ENCODE measurements at regions not wholly inside any gene's neighbourhood (a gene's known extent, or its start where the extent isn't known, plus 50 kb on each side); places are given as distances from the start of the nearest gene placed in this dataset.
"Not testable (repeated sequence)": the region's sequence is repeated elsewhere in the genome, so short reads cannot be mapped to it uniquely, and the experiment has no call there.

GRCh38 chr16:88230276-88230966, 152.3 kb upstream of the ZNF469 start:
- H3K36me3 ChIP-seq (ENCODE audit: insufficient read depth, low read length, poor library complexity, severe bottlenecking); intact Hi-C loops (cut with micrococcal nuclease; ENCODE audit: unreplicated experiment); H3K27me3 ChIP-seq (replicated peaks; ENCODE audit: insufficient read depth, low read depth, low read length, poor library complexity); CTCF ChIA-PET; H3K4me3 ChIP-seq (ENCODE audit: low read depth, low read length, poor library complexity, severe bottlenecking); BruUV-seq (replicated peaks); H3K9me3 ChIP-seq (ENCODE audit: low read depth, low read length, poor library complexity, severe bottlenecking); H3K27ac ChIP-seq (ENCODE audit: low read depth, low read length, poor library complexity, severe bottlenecking); POLR2A ChIA-PET (ENCODE audit: low non-redundant PET); DNase-seq (ENCODE audit: low spot score); H3K4me1 ChIP-seq (ENCODE audit: insufficient read depth, low read length, poor library complexity, severe bottlenecking): not testable (repeated sequence)

- H3K4me1 ChIP-seq (ENCODE audit: insufficient read depth, low read length, poor library complexity, severe bottlenecking); DNase-seq (ENCODE audit: low spot score); H3K9me3 ChIP-seq (ENCODE audit: low read depth, low read length, poor library complexity, severe bottlenecking); intact Hi-C loops (cut with micrococcal nuclease; ENCODE audit: unreplicated experiment); H3K4me3 ChIP-seq (ENCODE audit: low read depth, low read length, poor library complexity, severe bottlenecking); H3K36me3 ChIP-seq (ENCODE audit: insufficient read depth, low read length, poor library complexity, severe bottlenecking); CTCF ChIA-PET; BruUV-seq (replicated peaks); POLR2A ChIA-PET (ENCODE audit: low non-redundant PET); H3K27me3 ChIP-seq (replicated peaks; ENCODE audit: insufficient read depth, low read depth, low read length, poor library complexity); H3K27ac ChIP-seq (ENCODE audit: low read depth, low read length, poor library complexity, severe bottlenecking): not testable (repeated sequence)
These were observed 151.7 kb upstream of the ZNF469 start for GRCh38 chr16:88230967-88231615.

GRCh38 chr16:88231839-88232238, 150.9 kb upstream of the ZNF469 start:
- CTCF ChIA-PET; BruUV-seq (replicated peaks): not testable (repeated sequence)

GRCh38 chr16:88232401-88233258, 150.1 kb upstream of the ZNF469 start:
- CTCF ChIA-PET; POLR2A ChIA-PET (ENCODE audit: low non-redundant PET); H3K9me3 ChIP-seq (ENCODE audit: low read depth, low read length, poor library complexity, severe bottlenecking); intact Hi-C loops (cut with micrococcal nuclease; ENCODE audit: unreplicated experiment); H3K27ac ChIP-seq (ENCODE audit: low read depth, low read length, poor library complexity, severe bottlenecking); H3K4me3 ChIP-seq (ENCODE audit: low read depth, low read length, poor library complexity, severe bottlenecking); H3K4me1 ChIP-seq (ENCODE audit: insufficient read depth, low read length, poor library complexity, severe bottlenecking); H3K36me3 ChIP-seq (ENCODE audit: insufficient read depth, low read length, poor library complexity, severe bottlenecking); BruUV-seq (replicated peaks); H3K27me3 ChIP-seq (replicated peaks; ENCODE audit: insufficient read depth, low read depth, low read length, poor library complexity); DNase-seq (ENCODE audit: low spot score): not testable (repeated sequence)

More at GRCh38 chr16:88231839-88232238, 150.9 kb upstream of the ZNF469 start:
- H3K36me3 ChIP-seq (ENCODE audit: insufficient read depth, low read length, poor library complexity, severe bottlenecking); POLR2A ChIA-PET (ENCODE audit: low non-redundant PET); intact Hi-C loops (cut with micrococcal nuclease; ENCODE audit: unreplicated experiment); H3K27me3 ChIP-seq (replicated peaks; ENCODE audit: insufficient read depth, low read depth, low read length, poor library complexity); H3K9me3 ChIP-seq (ENCODE audit: low read depth, low read length, poor library complexity, severe bottlenecking); H3K27ac ChIP-seq (ENCODE audit: low read depth, low read length, poor library complexity, severe bottlenecking); DNase-seq (ENCODE audit: low spot score); H3K4me3 ChIP-seq (ENCODE audit: low read depth, low read length, poor library complexity, severe bottlenecking); H3K4me1 ChIP-seq (ENCODE audit: insufficient read depth, low read length, poor library complexity, severe bottlenecking): not testable (repeated sequence)

- BruUV-seq (replicated peaks); CTCF ChIA-PET; H3K27me3 ChIP-seq (replicated peaks; ENCODE audit: insufficient read depth, low read depth, low read length, poor library complexity); H3K4me1 ChIP-seq (ENCODE audit: insufficient read depth, low read length, poor library complexity, severe bottlenecking); H3K4me3 ChIP-seq (ENCODE audit: low read depth, low read length, poor library complexity, severe bottlenecking); H3K36me3 ChIP-seq (ENCODE audit: insufficient read depth, low read length, poor library complexity, severe bottlenecking); H3K27ac ChIP-seq (ENCODE audit: low read depth, low read length, poor library complexity, severe bottlenecking); H3K9me3 ChIP-seq (ENCODE audit: low read depth, low read length, poor library complexity, severe bottlenecking); intact Hi-C loops (cut with micrococcal nuclease; ENCODE audit: unreplicated experiment); POLR2A ChIA-PET (ENCODE audit: low non-redundant PET); DNase-seq (ENCODE audit: low spot score): not testable (repeated sequence)
These were observed 148.9 kb upstream of the ZNF469 start for GRCh38 chr16:88233621-88234420.

GRCh38 chr16:88234421-88235271, 148.1 kb upstream of the ZNF469 start:
- CTCF ChIA-PET; H3K9me3 ChIP-seq (ENCODE audit: low read depth, low read length, poor library complexity, severe bottlenecking); BruUV-seq (replicated peaks); H3K4me3 ChIP-seq (ENCODE audit: low read depth, low read length, poor library complexity, severe bottlenecking); H3K4me1 ChIP-seq (ENCODE audit: insufficient read depth, low read length, poor library complexity, severe bottlenecking); H3K27ac ChIP-seq (ENCODE audit: low read depth, low read length, poor library complexity, severe bottlenecking); POLR2A ChIA-PET (ENCODE audit: low non-redundant PET); H3K27me3 ChIP-seq (replicated peaks; ENCODE audit: insufficient read depth, low read depth, low read length, poor library complexity); intact Hi-C loops (cut with micrococcal nuclease; ENCODE audit: unreplicated experiment); H3K36me3 ChIP-seq (ENCODE audit: insufficient read depth, low read length, poor library complexity, severe bottlenecking); DNase-seq (ENCODE audit: low spot score): not testable (repeated sequence)

All from A673 (cell line).